ENCODE measurements at regions not wholly inside any gene's neighbourhood (a gene's known extent, or its start where the extent isn't known, plus 50 kb on each side); places are given as distances from the start of the nearest gene placed in this dataset.

DNA sequence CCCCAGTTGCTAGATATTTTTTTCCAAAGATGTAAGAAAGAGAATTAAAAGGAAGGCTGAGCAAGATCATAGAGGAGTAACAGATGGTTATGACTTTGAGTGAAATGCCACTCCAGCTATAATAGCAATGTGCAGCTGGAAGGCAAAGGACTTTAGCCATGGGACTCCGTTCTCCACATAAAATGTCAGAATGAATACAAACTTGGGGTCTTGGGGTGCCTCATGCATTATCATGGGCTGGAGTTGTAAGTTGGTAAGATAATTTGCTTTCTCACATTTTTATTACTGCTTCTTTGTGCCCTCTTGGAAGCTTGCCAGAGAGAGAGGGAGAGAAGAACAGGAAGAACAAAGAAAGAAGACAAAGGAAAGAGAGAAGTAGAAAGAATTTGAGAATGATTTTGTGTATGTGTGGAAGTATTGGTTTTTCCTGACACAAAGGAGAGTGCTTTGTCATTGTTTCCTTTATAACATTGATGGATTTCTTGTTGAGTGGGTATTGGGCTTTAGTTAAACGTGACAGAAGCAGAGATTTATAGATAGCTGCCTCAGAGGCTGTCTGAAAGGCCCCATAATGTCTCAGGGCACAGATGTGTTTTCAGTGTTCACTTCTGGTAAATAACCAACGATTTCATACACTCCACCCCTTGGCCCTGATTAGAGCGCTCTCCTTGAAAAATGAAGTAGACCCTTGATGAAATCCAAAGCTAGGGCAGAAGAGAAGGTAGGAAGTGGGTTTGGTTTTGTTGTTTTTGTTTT is 715.3 kb downstream of the NR2F2 start:
- no peaks in the 10 kb centered on the region for H3K36me3 Mint-ChIP-seq (ENCODE audit: insufficient read depth, unreplicated experiment)
- POLR2A ChIA-PET, result no interaction called here
- intact Hi-C loops (cut with micrococcal nuclease; ENCODE audit: unreplicated experiment), result no loop called here

DNA sequence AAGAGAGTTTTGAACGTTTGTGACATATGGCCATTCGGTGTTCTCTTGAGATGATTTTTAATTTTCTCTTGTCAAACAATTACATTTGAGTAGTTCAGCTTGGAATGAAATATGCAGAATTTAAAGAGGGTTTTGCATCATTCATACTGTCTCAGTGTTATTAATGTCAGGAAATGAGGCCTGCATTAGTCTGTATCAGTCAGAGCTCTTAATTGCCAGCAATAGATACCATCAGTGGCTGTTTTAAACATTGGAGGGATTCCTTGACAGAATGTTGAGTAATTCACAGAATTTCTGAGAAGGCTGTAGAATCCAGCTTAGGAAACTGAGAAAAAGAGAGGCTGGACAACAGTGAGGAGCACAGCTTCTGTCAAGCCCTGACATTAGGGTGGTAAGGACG is 722.0 kb downstream of the NR2F2 start:
- DNase-seq, result no peak
- Histone ChIP-seq H3K9me3 (no peaks in the 10 kb centered on the region), H3K36me3 (ENCODE audit: control insufficient read depth, insufficient read depth, low read length) (no peaks in the 10 kb centered on the region), H3K4me3 (ENCODE audit: low read depth, low read length) (no peak overlapping the region), H3K27me3 (replicated peaks; ENCODE audit: control insufficient read depth, insufficient read depth, low read length) (no peaks in the 10 kb centered on the region), H3K4me1 (no peaks in the 10 kb centered on the region)
- TF ChIP-seq, protein P1, sequence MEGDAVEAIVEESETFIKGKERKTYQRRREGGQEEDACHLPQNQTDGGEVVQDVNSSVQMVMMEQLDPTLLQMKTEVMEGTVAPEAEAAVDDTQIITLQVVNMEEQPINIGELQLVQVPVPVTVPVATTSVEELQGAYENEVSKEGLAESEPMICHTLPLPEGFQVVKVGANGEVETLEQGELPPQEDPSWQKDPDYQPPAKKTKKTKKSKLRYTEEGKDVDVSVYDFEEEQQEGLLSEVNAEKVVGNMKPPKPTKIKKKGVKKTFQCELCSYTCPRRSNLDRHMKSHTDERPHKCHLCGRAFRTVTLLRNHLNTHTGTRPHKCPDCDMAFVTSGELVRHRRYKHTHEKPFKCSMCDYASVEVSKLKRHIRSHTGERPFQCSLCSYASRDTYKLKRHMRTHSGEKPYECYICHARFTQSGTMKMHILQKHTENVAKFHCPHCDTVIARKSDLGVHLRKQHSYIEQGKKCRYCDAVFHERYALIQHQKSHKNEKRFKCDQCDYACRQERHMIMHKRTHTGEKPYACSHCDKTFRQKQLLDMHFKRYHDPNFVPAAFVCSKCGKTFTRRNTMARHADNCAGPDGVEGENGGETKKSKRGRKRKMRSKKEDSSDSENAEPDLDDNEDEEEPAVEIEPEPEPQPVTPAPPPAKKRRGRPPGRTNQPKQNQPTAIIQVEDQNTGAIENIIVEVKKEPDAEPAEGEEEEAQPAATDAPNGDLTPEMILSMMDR (IDR thresholded peaks at IDR 0.05; ENCODE audit: insufficient read depth in 1 of 2, low read depth in 1 of 2, low read length in 1 of 2, severe bottlenecking in 1 of 2, unreplicated experiment in 1 of 2), result no peak
- H3K27me3 Mint-ChIP-seq (ENCODE audit: insufficient read depth, unreplicated experiment), result peaks cover 3% of the 10 kb centered on the region
- no TSS peak for BruUV-seq (replicated peaks)
- H3K4me3 Mint-ChIP-seq (ENCODE audit: unreplicated experiment), result no peak overlapping the region
- POLR2A ChIA-PET, result no interaction called here
- no peak overlapping the region for H3K27ac Mint-ChIP-seq (ENCODE audit: unreplicated experiment)
- intact Hi-C loops (cut with micrococcal nuclease; ENCODE audit: unreplicated experiment), result no loop called here
- H3K4me1 Mint-ChIP-seq (ENCODE audit: low read depth, unreplicated experiment), result no peaks in the 10 kb centered on the region
- no peaks in the 10 kb centered on the region for H3K9me3 Mint-ChIP-seq (ENCODE audit: unreplicated experiment)
- CTCF ChIA-PET, result no interaction called here
- H3K36me3 Mint-ChIP-seq (ENCODE audit: insufficient read depth, unreplicated experiment), result no peaks in the 10 kb centered on the region

More for the DNA sequence above, 715.3 kb downstream of the NR2F2 start:
- Mint-ChIP-seq H3K4me1 (ENCODE audit: low read depth, unreplicated experiment) (no peaks in the 10 kb centered on the region), H3K27ac (ENCODE audit: unreplicated experiment) (no peak overlapping the region), H3K9me3 (ENCODE audit: unreplicated experiment) (no peaks in the 10 kb centered on the region), H3K4me3 (ENCODE audit: unreplicated experiment) (no peak overlapping the region), H3K27me3 (ENCODE audit: insufficient read depth, unreplicated experiment) (peaks cover 3% of the 10 kb centered on the region)
- Histone ChIP-seq H3K27me3 (replicated peaks; ENCODE audit: control insufficient read depth, insufficient read depth, low read length) (no peaks in the 10 kb centered on the region), H3K4me1 (no peaks in the 10 kb centered on the region), H3K9me3 (no peaks in the 10 kb centered on the region), H3K36me3 (ENCODE audit: control insufficient read depth, insufficient read depth, low read length) (no peaks in the 10 kb centered on the region), H3K4me3 (ENCODE audit: low read depth, low read length) (no peak overlapping the region)
- CTCF ChIA-PET, result no interaction called here
- TF ChIP-seq, protein P1 (IDR thresholded peaks at IDR 0.05; ENCODE audit: insufficient read depth in 1 of 2, low read depth in 1 of 2, low read length in 1 of 2, severe bottlenecking in 1 of 2, unreplicated experiment in 1 of 2), result no peak
- no TSS peak for BruUV-seq (replicated peaks)
- DNase-seq, result no peak

DNA sequence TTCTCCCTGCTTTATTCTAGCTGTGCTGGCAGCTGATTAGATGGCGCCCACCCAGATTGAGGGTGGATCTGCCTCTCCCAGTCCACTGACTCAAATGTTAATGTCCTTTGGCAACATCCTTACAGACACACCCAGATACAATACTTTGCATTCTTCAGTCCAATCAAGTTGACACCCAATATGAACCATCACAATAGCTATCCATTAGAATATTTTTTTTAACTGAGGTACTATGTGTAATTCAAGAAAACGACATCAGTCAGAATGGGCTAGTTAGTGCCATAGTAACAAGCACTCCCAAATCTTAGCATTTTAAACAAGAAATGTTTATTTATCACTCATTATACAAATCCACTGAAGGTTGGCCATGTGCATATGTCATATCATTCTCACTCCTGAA is 723.1 kb downstream of the NR2F2 start:
- Mint-ChIP-seq H3K4me3 (ENCODE audit: unreplicated experiment) (no peak overlapping the region), H3K27ac (ENCODE audit: unreplicated experiment) (no peak overlapping the region), H3K36me3 (ENCODE audit: insufficient read depth, unreplicated experiment) (no peaks in the 10 kb centered on the region), H3K27me3 (ENCODE audit: insufficient read depth, unreplicated experiment) (peaks cover 3% of the 10 kb centered on the region), H3K4me1 (ENCODE audit: low read depth, unreplicated experiment) (no peaks in the 10 kb centered on the region), H3K9me3 (ENCODE audit: unreplicated experiment) (no peaks in the 10 kb centered on the region)
- TF ChIP-seq, protein P1 (IDR thresholded peaks at IDR 0.05; ENCODE audit: insufficient read depth in 1 of 2, low read depth in 1 of 2, low read length in 1 of 2, severe bottlenecking in 1 of 2, unreplicated experiment in 1 of 2), result no peak
- POLR2A ChIA-PET, result no interaction called here
- no peak overlapping the region for H3K4me3 ChIP-seq (ENCODE audit: low read depth, low read length)
- H3K27me3 ChIP-seq (replicated peaks; ENCODE audit: control insufficient read depth, insufficient read depth, low read length), result no peaks in the 10 kb centered on the region
- BruUV-seq (replicated peaks), result no TSS peak
- H3K4me1 ChIP-seq, result no peaks in the 10 kb centered on the region
- CTCF ChIA-PET, result no interaction called here
- no peaks in the 10 kb centered on the region for H3K9me3 ChIP-seq
- intact Hi-C loops (cut with micrococcal nuclease; ENCODE audit: unreplicated experiment), result no loop called here
- H3K36me3 ChIP-seq (ENCODE audit: control insufficient read depth, insufficient read depth, low read length), result no peaks in the 10 kb centered on the region
- DNase-seq, result no peak
